ENCODE measurements at regions not wholly inside any gene's neighbourhood (a gene's known extent, or its start where the extent isn't known, plus 50 kb on each side); places are given as distances from the start of the nearest gene placed in this dataset.

DNA sequence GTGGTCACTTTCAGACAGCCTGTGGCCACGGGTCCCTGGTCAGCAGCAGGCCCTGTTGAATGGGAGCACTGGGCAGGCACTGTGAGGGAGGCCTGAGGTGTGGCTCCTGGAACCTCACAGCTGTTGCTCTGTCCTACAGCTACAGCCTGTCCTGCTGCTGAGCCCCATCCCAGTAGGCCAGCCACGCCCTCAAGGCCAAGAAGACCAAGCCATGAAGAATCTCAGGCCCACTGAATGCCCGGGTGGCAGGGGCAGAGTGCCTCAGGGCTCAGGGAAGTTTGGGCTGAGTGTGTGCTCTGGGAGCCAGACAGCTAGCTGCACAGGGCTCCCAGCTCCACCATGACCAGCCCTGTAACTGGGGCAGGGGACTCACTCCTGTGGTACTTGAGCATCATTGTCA is 363.5 kb upstream of the NUPR2 start:
- H3K4me3 ChIP-seq (ENCODE audit: low read length), result no peak overlapping the region
- ATAC-seq (ENCODE audit: poor library complexity) (no peak), DNase-seq (no peak)
- no peaks in the 10 kb centered on the region for H3K27me3 Mint-ChIP-seq
- CTCF ChIA-PET, result no interaction called here
- H3K4me1 Mint-ChIP-seq (ENCODE audit: low read depth), result no peaks in the 10 kb centered on the region
- H3K4me3 Mint-ChIP-seq, result no peak overlapping the region
- H3K36me3 ChIP-seq (ENCODE audit: insufficient read depth, low read length), result no peaks in the 10 kb centered on the region
- H3K27ac Mint-ChIP-seq, result no peak overlapping the region
- H3K27ac ChIP-seq (ENCODE audit: low read depth in 1 of 2, low read length in 2 of 2), result no peak overlapping the region
- H3K9me3 ChIP-seq (ENCODE audit: control insufficient read depth in 1 of 2, insufficient read depth in 1 of 2, low read length in 2 of 2), result peaks cover 69 to 73% of the 10 kb centered on the region in 2 experiments
- H3K4me1 ChIP-seq (ENCODE audit: insufficient read depth, low read length), result no peaks in the 10 kb centered on the region
- H3K36me3 Mint-ChIP-seq (ENCODE audit: low read depth), result peaks cover 32% of the 10 kb centered on the region
- intact Hi-C loops (cut with DNase I, micrococcal nuclease), result no loop called here
- POLR2A ChIA-PET, result no interaction called here
- TF ChIP-seq, protein P1, sequence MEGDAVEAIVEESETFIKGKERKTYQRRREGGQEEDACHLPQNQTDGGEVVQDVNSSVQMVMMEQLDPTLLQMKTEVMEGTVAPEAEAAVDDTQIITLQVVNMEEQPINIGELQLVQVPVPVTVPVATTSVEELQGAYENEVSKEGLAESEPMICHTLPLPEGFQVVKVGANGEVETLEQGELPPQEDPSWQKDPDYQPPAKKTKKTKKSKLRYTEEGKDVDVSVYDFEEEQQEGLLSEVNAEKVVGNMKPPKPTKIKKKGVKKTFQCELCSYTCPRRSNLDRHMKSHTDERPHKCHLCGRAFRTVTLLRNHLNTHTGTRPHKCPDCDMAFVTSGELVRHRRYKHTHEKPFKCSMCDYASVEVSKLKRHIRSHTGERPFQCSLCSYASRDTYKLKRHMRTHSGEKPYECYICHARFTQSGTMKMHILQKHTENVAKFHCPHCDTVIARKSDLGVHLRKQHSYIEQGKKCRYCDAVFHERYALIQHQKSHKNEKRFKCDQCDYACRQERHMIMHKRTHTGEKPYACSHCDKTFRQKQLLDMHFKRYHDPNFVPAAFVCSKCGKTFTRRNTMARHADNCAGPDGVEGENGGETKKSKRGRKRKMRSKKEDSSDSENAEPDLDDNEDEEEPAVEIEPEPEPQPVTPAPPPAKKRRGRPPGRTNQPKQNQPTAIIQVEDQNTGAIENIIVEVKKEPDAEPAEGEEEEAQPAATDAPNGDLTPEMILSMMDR (IDR thresholded peaks at IDR 0.05), result no peak
- H3K27me3 ChIP-seq (ENCODE audit: control insufficient read depth in 1 of 2, insufficient read depth in 2 of 2, low read length in 2 of 2), result no peaks in the 10 kb centered on the region
- peaks cover 13% of the 10 kb centered on the region for H3K9me3 Mint-ChIP-seq

DNA sequence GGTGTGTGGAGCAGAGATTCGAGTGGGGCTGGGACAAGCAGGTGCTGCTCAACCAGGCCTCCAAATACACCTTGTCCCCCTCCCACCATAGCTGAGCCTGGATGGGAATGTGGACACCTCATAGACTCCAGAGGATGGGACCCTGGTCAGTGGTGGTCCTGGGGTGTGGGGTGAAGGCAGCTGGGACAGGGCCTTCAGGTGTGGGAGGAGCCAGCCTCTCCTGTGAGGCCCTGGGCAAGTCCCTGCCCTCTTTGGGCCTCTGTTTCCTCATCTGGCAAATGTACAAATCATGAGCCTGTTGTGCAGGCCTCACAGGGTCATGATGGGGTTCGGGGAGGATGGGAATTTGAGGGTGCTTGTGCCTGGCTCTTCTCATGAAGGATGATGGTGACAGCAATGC is 362.9 kb upstream of the NUPR2 start:
- Histone ChIP-seq H3K9me3 (ENCODE audit: control insufficient read depth in 1 of 2, insufficient read depth in 1 of 2, low read length in 2 of 2) (peaks cover 71 to 73% of the 10 kb centered on the region in 2 experiments), H3K4me3 (ENCODE audit: low read length) (no peak overlapping the region), H3K27ac (ENCODE audit: low read depth in 1 of 2, low read length in 2 of 2) (no peak overlapping the region), H3K27me3 (ENCODE audit: control insufficient read depth in 1 of 2, insufficient read depth in 2 of 2, low read length in 2 of 2) (no peaks in the 10 kb centered on the region), H3K36me3 (ENCODE audit: insufficient read depth, low read length) (no peaks in the 10 kb centered on the region), H3K4me1 (ENCODE audit: insufficient read depth, low read length) (no peaks in the 10 kb centered on the region)
- DNase-seq, result no peak
- ChIA-PET CTCF (no interaction called here), POLR2A (no interaction called here)
- intact Hi-C loops (cut with DNase I, micrococcal nuclease), result no loop called here
- H3K27me3 Mint-ChIP-seq, result no peaks in the 10 kb centered on the region
- H3K4me3 Mint-ChIP-seq, result no peak overlapping the region
- H3K27ac Mint-ChIP-seq, result no peak overlapping the region
- TF ChIP-seq, protein P1 (IDR thresholded peaks at IDR 0.05), result no peak
- ATAC-seq (ENCODE audit: poor library complexity), result no peak
- peaks cover 13% of the 10 kb centered on the region for H3K9me3 Mint-ChIP-seq
- H3K36me3 Mint-ChIP-seq (ENCODE audit: low read depth), result peaks cover 33% of the 10 kb centered on the region
- no peaks in the 10 kb centered on the region for H3K4me1 Mint-ChIP-seq (ENCODE audit: low read depth)

DNA sequence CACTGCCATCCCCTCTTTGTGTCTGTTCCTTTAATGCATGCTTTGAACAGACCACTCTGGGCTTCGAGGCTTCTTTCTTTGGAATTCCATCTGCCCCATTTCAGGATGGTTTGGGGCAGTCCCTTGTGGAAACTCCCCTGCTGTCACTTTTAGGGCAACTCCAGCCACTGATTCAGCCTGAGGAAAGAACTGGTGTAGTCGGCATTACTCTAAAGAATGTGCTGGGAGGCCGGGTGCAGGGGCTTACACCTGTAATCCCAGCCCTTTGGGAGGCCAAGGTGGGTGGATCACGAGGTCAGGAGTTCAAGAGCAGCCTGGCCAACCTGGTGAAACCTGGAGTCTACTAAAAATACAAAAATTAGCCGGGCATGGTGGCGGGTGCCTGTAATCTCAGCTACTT is 358.1 kb upstream of the NUPR2 start:
- TF ChIP-seq, protein P1 (IDR thresholded peaks at IDR 0.05), result no peak
- no peak overlapping the region for H3K4me3 ChIP-seq (ENCODE audit: low read length)
- Mint-ChIP-seq H3K27me3 (no peaks in the 10 kb centered on the region), H3K27ac (no peak overlapping the region), H3K4me1 (ENCODE audit: low read depth) (no peaks in the 10 kb centered on the region), H3K4me3 (no peak overlapping the region), H3K36me3 (ENCODE audit: low read depth) (peaks cover 30% of the 10 kb centered on the region), H3K9me3 (peaks cover 4% of the 10 kb centered on the region)
- POLR2A ChIA-PET, result no interaction called here
- CTCF ChIA-PET, result no interaction called here
- DNase-seq (no peak), ATAC-seq (ENCODE audit: poor library complexity) (no peak)
- no peaks in the 10 kb centered on the region for H3K36me3 ChIP-seq (ENCODE audit: insufficient read depth, low read length)
- no peaks in the 10 kb centered on the region for H3K4me1 ChIP-seq (ENCODE audit: insufficient read depth, low read length)
- peaks cover 65 to 84% of the 10 kb centered on the region in 2 experiments for H3K9me3 ChIP-seq (ENCODE audit: control insufficient read depth in 1 of 2, insufficient read depth in 1 of 2, low read length in 2 of 2)
- intact Hi-C loops (cut with DNase I, micrococcal nuclease), result no loop called here
- no peak overlapping the region for H3K27ac ChIP-seq (ENCODE audit: low read depth in 1 of 2, low read length in 2 of 2)
- no peaks in the 10 kb centered on the region for H3K27me3 ChIP-seq (ENCODE audit: control insufficient read depth in 1 of 2, insufficient read depth in 2 of 2, low read length in 2 of 2)

Data from CD4-positive, alpha-beta T cell (primary cell).